Naive thymus-derived CD4-positive, alpha-beta T cell (primary cell): ENCODE measurements at regions not wholly inside any gene's neighbourhood (a gene's known extent, or its start where the extent isn't known, plus 50 kb on each side); places are given as distances from the start of the nearest gene placed in this dataset.
A peak's percentile ranks its signal among the peaks of the same experiment; 100 is the strongest.
"Not testable (repeated sequence)": the region's sequence is repeated elsewhere in the genome, so short reads cannot be mapped to it uniquely, and the experiment has no call there.

ENCODE experiments used
- ATAC-seq: fragments of 150-1000 bp; cut with Tn5 transposase; 2 replicates; pipeline ENCODE4 v1.10.0; 2021; ENCODE audit warnings: mild to moderate bottlenecking, moderate library complexity
- CTCF ChIA-PET: fragments of 350-600 bp; sonication (Branson Sonifier 250); formaldehyde crosslinking; loops from one replicate; lab custom pipeline; 2021; ENCODE audit warnings: antibody characterized with exemption; lab: Charles Lee
- POLR2A ChIA-PET: fragments of 350-600 bp; sonication (Branson Sonifier 250); formaldehyde crosslinking; loops from one replicate; lab custom pipeline; 2021; ENCODE audit warnings: antibody characterized with exemption, inconsistent platforms; lab: Charles Lee
- DNase-seq, 9 donors: peaks; one replicate each; pipeline versions ENCODE4 v3.0.0 to v3.0.0-alpha.2; 2020 to 2022; ENCODE audit warnings: mixed read lengths in 1 of 9
- H3K27ac ChIP-seq: one replicate; pipeline ENCODE4 v1.7.0; 2013; ENCODE audit warnings: mild to moderate bottlenecking, low read depth, low read length, moderate library complexity
- H3K27me3 ChIP-seq, 2 donors: one replicate each; pipeline ENCODE4 v1.7.0; 2013; ENCODE audit warnings: low read length in 2 of 2, mild to moderate bottlenecking in 2 of 2, moderate library complexity in 2 of 2; ENCODE audit not compliant: control insufficient read depth in 2 of 2, insufficient read depth in 2 of 2
- H3K36me3 ChIP-seq, 3 experiments: 1 replicate in 2 of 3; 2 replicates in 1 of 3; pipeline ENCODE4 v1.7.0; 2013; ENCODE audit warnings: low read length in 3 of 3, mild to moderate bottlenecking in 3 of 3, moderate library complexity in 1 of 3; ENCODE audit not compliant: insufficient read depth in 3 of 3, control insufficient read depth in 2 of 3
- H3K4me1 ChIP-seq, 2 donors: one replicate each; pipeline ENCODE4 v1.7.0; 2013; ENCODE audit warnings: low read length in 2 of 2, mild to moderate bottlenecking in 2 of 2, moderate library complexity in 1 of 2; ENCODE audit not compliant: control insufficient read depth in 2 of 2, insufficient read depth in 2 of 2
- H3K4me3 ChIP-seq: 2 replicates; pipeline ENCODE4 v1.7.0; 2013; ENCODE audit warnings: mild to moderate bottlenecking, low read length
- H3K9me3 ChIP-seq, 3 experiments: 1 replicate in 2 of 3; 2 replicates in 1 of 3; pipeline ENCODE4 v1.7.0; 2013; ENCODE audit warnings: low read length in 3 of 3; ENCODE audit not compliant: control insufficient read depth in 2 of 3
- H3K27ac Mint-ChIP-seq, 9 donors: one replicate each; pipeline ENCODE4 v1.8.0; 2020 to 2022; ENCODE audit warnings: mixed read lengths in 9 of 9, mild to moderate bottlenecking in 8 of 9, moderate library complexity in 5 of 9, inconsistent platforms in 2 of 9
- H3K27me3 Mint-ChIP-seq, 5 donors: one replicate each; pipeline ENCODE4 v1.8.0; 2021 to 2022; ENCODE audit warnings: mixed read lengths in 5 of 5, mild to moderate bottlenecking in 1 of 5
- H3K36me3 Mint-ChIP-seq, 5 donors: one replicate each; pipeline ENCODE4 v1.8.0; 2020 to 2022; ENCODE audit warnings: mixed read lengths in 5 of 5, mild to moderate bottlenecking in 3 of 5, inconsistent platforms in 1 of 5
- H3K4me1 Mint-ChIP-seq, 7 donors: one replicate each; pipeline ENCODE4 v1.8.0; 2020 to 2022; ENCODE audit warnings: mixed read lengths in 7 of 7, mild to moderate bottlenecking in 3 of 7, inconsistent platforms in 1 of 7
- H3K4me3 Mint-ChIP-seq, 10 donors: one replicate each; pipeline ENCODE4 v1.8.0; 2020 to 2022; ENCODE audit warnings: mild to moderate bottlenecking in 10 of 10, mixed read lengths in 10 of 10, moderate library complexity in 6 of 10, inconsistent platforms in 2 of 10
- H3K9me3 Mint-ChIP-seq, 11 donors: one replicate each; pipeline ENCODE4 v1.8.0; 2020 to 2022; ENCODE audit warnings: mixed read lengths in 11 of 11, mild to moderate bottlenecking in 4 of 11, inconsistent platforms in 1 of 11, moderate library complexity in 1 of 11
- intact Hi-C, 2 donors: fragments of 100-400 bp; cut with micrococcal nuclease; formaldehyde crosslinking; loops; one replicate each; pipeline ENCODE4 v1.15.1; 2023

DNA sequence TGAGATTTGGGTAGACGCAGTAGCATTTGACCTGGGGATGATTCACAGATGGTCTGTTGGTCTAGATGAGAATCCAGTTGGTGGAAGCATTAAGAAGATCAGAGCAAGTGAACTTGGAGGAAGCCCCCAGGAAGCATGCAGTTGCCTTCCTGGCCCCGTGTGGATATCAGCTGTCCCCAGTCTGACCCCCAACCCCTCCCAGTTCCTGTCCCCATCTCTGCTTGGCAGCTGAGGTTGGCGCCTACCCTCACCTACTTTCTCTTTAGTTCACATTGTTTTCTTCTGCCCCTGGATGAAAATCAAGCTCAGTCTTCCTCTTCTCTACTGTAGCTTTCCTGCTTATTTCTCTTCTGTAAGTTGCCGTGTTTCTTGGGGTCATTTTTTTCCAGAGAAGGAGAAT is 227.9 kb downstream of the GATA3 start:
- Mint-ChIP-seq H3K36me3 (peaks cover 0 to 4% (median 0%) of the 10 kb centered on the region in 5 donors), H3K9me3 (peaks cover 0 to 4% (median 0%) of the 10 kb centered on the region in 11 donors), H3K27me3 (peaks cover 0 to 33% (median 0%) of the 10 kb centered on the region in 5 donors), H3K27ac (peak overlapping the region in 2 of 9 donors; percentile 67 to 71), H3K4me1 (peaks cover 3 to 17% (median 9%) of the 10 kb centered on the region in 7 donors), H3K4me3 (peak overlapping the region in 1 of 10 donors; percentile 30)
- Histone ChIP-seq H3K4me1 (no peaks in the 10 kb centered on the region), H3K27ac (no peak overlapping the region), H3K36me3 (no peaks in the 10 kb centered on the region), H3K9me3 (no peaks in the 10 kb centered on the region), H3K4me3 (no peak overlapping the region), H3K27me3 (no peaks in the 10 kb centered on the region)
- intact Hi-C loops, result no loop called here
- ATAC-seq, result no peak
- DNase-seq, result no peak
- ChIA-PET POLR2A (no interaction called here), CTCF (no interaction called here)

DNA sequence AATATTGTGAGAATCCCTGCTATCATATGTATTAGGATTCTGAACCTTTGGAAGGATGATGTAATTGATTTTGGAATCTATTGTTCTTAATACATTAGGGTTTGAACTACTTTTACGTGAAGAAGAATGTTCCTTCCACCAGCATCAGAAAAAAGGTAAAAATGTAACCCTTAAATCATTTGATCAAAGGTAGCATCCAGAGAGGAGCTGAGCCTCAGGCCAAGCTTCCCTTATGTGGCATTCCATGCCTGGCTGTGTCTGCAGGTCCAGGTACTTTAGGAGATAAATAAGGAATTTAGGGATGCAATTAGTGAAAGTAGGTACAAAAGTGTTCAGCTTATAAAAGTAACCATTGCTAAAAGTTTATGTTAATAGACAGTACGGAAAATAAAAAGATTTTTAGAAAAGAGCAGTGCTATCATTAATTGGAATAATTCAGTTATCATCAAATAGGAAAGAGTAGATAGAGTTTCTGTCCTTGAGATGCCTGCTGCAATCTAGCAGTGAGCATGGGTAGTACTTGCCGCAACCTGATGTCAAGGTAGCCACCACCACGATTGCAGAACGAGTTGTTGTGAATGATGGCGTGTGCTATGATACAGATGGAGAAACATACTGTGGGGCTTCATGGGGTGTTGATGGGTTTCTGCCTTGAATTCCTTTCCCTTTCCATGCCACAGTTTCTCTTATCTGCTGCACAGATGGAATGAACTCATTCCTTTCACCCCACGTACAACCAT is 228.8 kb downstream of the GATA3 start:
- intact Hi-C loops, result no loop called here
- DNase-seq (no peak), ATAC-seq (no peak)
- peaks cover 0 to 4% (median 0%) of the 10 kb centered on the region in 11 donors for H3K9me3 Mint-ChIP-seq
- no peaks in the 10 kb centered on the region for H3K27me3 ChIP-seq
- H3K27ac Mint-ChIP-seq, result no peak overlapping the region
- no peak overlapping the region for H3K4me3 Mint-ChIP-seq
- CTCF ChIA-PET, result no interaction called here
- H3K27ac ChIP-seq, result no peak overlapping the region
- POLR2A ChIA-PET, result no interaction called here
- H3K4me1 ChIP-seq, result no peaks in the 10 kb centered on the region
- no peak overlapping the region for H3K4me3 ChIP-seq
- H3K36me3 ChIP-seq, result no peaks in the 10 kb centered on the region
- peaks cover 0 to 4% (median 0%) of the 10 kb centered on the region in 5 donors for H3K36me3 Mint-ChIP-seq
- H3K4me1 Mint-ChIP-seq, result peaks cover 3 to 17% (median 8%) of the 10 kb centered on the region in 7 donors
- peaks cover 0 to 33% (median 0%) of the 10 kb centered on the region in 5 donors for H3K27me3 Mint-ChIP-seq
- H3K9me3 ChIP-seq, result no peaks in the 10 kb centered on the region

GRCh38 chr10:8283986-8284385 is 229.5 kb downstream of the GATA3 start:
- intact Hi-C loops, result no loop called here
- no peaks in the 10 kb centered on the region for H3K9me3 ChIP-seq
- no peaks in the 10 kb centered on the region for H3K36me3 ChIP-seq
- ChIA-PET POLR2A (no interaction called here), CTCF (no interaction called here)
- Mint-ChIP-seq H3K36me3 (peaks cover 0 to 4% (median 0%) of the 10 kb centered on the region in 5 donors), H3K9me3 (peaks cover 0 to 4% (median 0%) of the 10 kb centered on the region in 11 donors), H3K27me3 (peaks cover 0 to 36% (median 0%) of the 10 kb centered on the region in 5 donors), H3K27ac (no peak overlapping the region), H3K4me3 (no peak overlapping the region), H3K4me1 (peaks cover 3 to 17% (median 8%) of the 10 kb centered on the region in 7 donors)
- no peaks in the 10 kb centered on the region for H3K4me1 ChIP-seq
- H3K27me3 ChIP-seq, result no peaks in the 10 kb centered on the region
- DNase-seq (no peak), ATAC-seq (no peak)
- no peak overlapping the region for H3K4me3 ChIP-seq
- H3K27ac ChIP-seq, result no peak overlapping the region

GRCh38 chr10:8285970-8286369 is 231.5 kb downstream of the GATA3 start:
- H3K9me3 Mint-ChIP-seq, H3K4me3 Mint-ChIP-seq, H3K9me3 ChIP-seq, intact Hi-C loops, H3K36me3 ChIP-seq, H3K4me3 ChIP-seq, CTCF ChIA-PET, H3K27ac Mint-ChIP-seq, H3K27ac ChIP-seq, H3K36me3 Mint-ChIP-seq, POLR2A ChIA-PET, DNase-seq, ATAC-seq, H3K27me3 ChIP-seq, H3K4me1 ChIP-seq: not testable (repeated sequence)
- peaks cover 3 to 17% (median 8%) of the 10 kb centered on the region in 7 donors for H3K4me1 Mint-ChIP-seq
- peaks cover 0 to 40% (median 0%) of the 10 kb centered on the region in 5 donors for H3K27me3 Mint-ChIP-seq

GRCh38 chr10:8288600-8288999 is 234.1 kb downstream of the GATA3 start:
- Histone ChIP-seq H3K36me3 (no peaks in the 10 kb centered on the region), H3K4me1 (no peaks in the 10 kb centered on the region), H3K4me3 (no peak overlapping the region), H3K27ac (no peak overlapping the region), H3K9me3 (no peaks in the 10 kb centered on the region), H3K27me3 (no peaks in the 10 kb centered on the region)
- intact Hi-C loops, result no loop called here
- Mint-ChIP-seq H3K36me3 (peaks cover 0 to 4% (median 0%) of the 10 kb centered on the region in 5 donors), H3K27ac (no peak overlapping the region), H3K4me3 (no peak overlapping the region), H3K4me1 (no peaks in the 10 kb centered on the region), H3K27me3 (peaks cover 0 to 22% (median 0%) of the 10 kb centered on the region in 5 donors), H3K9me3 (peaks cover 0 to 4% (median 0%) of the 10 kb centered on the region in 11 donors)
- CTCF ChIA-PET, result no interaction called here
- POLR2A ChIA-PET, result interaction anchor here (0.6 kb wide), 1 partner anchor 25 kb away, joined by 3 read pairs; no protein-coding TSS in a partner anchor
- ATAC-seq (no peak), DNase-seq (no peak)

DNA sequence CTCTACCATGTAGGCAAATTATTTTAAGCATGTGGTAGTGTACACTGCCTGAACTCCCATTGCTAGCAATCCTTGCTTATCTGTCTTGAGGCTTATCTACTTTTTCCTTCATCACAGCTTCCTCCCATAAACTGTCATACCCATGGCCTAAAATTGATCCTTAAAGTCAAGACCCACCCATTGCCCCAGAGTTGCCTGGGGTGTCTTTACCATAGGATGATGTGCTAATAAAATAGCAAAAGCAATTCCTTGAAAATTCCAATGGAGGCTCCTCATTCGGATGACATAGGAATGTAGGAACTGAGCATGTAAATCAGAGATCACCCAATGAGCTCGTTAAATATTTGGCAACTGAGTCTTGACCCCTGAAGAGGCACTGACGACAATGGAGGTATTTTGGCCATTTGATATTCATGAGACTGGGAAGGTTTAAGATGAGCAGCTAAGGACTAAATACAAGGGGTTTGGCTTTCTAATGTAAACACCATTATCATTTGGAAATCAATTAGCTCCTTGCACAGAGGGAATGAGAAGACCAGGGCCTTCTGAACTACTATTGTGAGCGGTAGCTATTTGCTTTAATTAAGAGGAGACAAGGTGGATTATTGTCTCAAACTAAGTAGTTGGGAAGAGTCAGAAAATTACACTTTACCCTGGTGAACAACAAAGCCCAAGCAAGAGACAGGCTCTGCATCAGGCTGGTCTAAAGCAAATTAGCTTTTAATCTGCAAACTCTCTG is 234.9 kb downstream of the GATA3 start:
- Mint-ChIP-seq H3K27ac (no peak overlapping the region), H3K36me3 (peaks cover 0 to 4% (median 0%) of the 10 kb centered on the region in 5 donors), H3K9me3 (peaks cover 0 to 2% (median 0%) of the 10 kb centered on the region in 11 donors), H3K4me3 (no peak overlapping the region), H3K4me1 (peaks cover 0 to 5% (median 0%) of the 10 kb centered on the region in 7 donors), H3K27me3 (peaks cover 0 to 19% (median 0%) of the 10 kb centered on the region in 5 donors)
- POLR2A ChIA-PET, result no interaction called here
- Histone ChIP-seq H3K27ac (no peak overlapping the region), H3K4me1 (no peaks in the 10 kb centered on the region), H3K36me3 (no peaks in the 10 kb centered on the region), H3K9me3 (no peaks in the 10 kb centered on the region), H3K4me3 (no peak overlapping the region), H3K27me3 (no peaks in the 10 kb centered on the region)
- CTCF ChIA-PET, result no interaction called here
- DNase-seq (no peak), ATAC-seq (no peak)
- intact Hi-C loops, result no loop called here
